PC-3 (cell line): ENCODE measurements at regions not wholly inside any gene's neighbourhood (a gene's known extent, or its start where the extent isn't known, plus 50 kb on each side); places are given as distances from the start of the nearest gene placed in this dataset.

ENCODE experiments used
- ATAC-seq: fragments of 200-7000 bp; cut with Tn5 transposase; 2 replicates; pipeline ENCODE4 v1.9.1; 2020; ENCODE audit warnings: mild to moderate bottlenecking, moderate library complexity
- BruUV-seq: library from RNA; stranded (reverse); fragments of 400-500 nt; replicated peaks from 2 replicates; lab custom pipeline; 2021; lab: Mats Ljungman, UMichigan
- CTCF ChIA-PET: fragments of 300-600 bp; sonication (Branson Sonifier 250); formaldehyde crosslinking; loops from one replicate; lab custom pipeline; 2022; ENCODE audit warnings: antibody characterized with exemption; lab: Charles Lee
- POLR2A ChIA-PET: fragments of 300-600 bp; sonication (Branson Sonifier 250); formaldehyde crosslinking; loops from one replicate; lab custom pipeline; 2022; ENCODE audit warnings: antibody characterized with exemption; ENCODE audit not compliant: unreplicated experiment; lab: Charles Lee
- DNase-seq: peaks from one replicate; pipeline ENCODE4 v3.0.0-alpha.2; 2015
- H2AFZ ChIP-seq: fragments of 300-600 bp; sonication (generic); 2 replicates; pipeline ENCODE4 v1.6.0; 2016; ENCODE audit warnings: antibody characterized with exemption, low read length
- H3F3A ChIP-seq: fragments of 300-600 bp; sonication (generic); one replicate; pipeline ENCODE4 v1.6.0; 2017; ENCODE audit warnings: antibody characterized with exemption, low read length, control low read depth, mild to moderate bottlenecking; ENCODE audit not compliant: unreplicated experiment
- H3K27ac ChIP-seq: fragments of 300-600 bp; sonication (generic); 2 replicates; pipeline ENCODE4 v1.5.1; 2016; ENCODE audit warnings: mild to moderate bottlenecking, low read length
- H3K27me3 ChIP-seq: fragments of 300-600 bp; sonication (generic); 2 replicates; pipeline ENCODE4 v1.6.1; 2016; ENCODE audit warnings: low read length, mixed read lengths
- H3K36me3 ChIP-seq: fragments of 300-600 bp; sonication (generic); 2 replicates; pipeline ENCODE4 v1.6.1; 2016; ENCODE audit warnings: low read depth, mixed run types, low read length, mixed read lengths
- H3K4me1 ChIP-seq: fragments of 300-600 bp; sonication (generic); 2 replicates; pipeline ENCODE4 v1.5.1; 2016; ENCODE audit warnings: low read length; ENCODE audit not compliant: insufficient read depth
- H3K4me2 ChIP-seq: fragments of 300-600 bp; sonication (generic); 2 replicates; pipeline ENCODE4 v1.6.0; 2016; ENCODE audit warnings: low read length
- H3K4me3 ChIP-seq: fragments of 300-600 bp; sonication (generic); 2 replicates; pipeline ENCODE4 v1.5.1; 2016; ENCODE audit warnings: mild to moderate bottlenecking, low read length, mixed read lengths
- H3K79me2 ChIP-seq: fragments of 300-600 bp; sonication (generic); 2 replicates; pipeline ENCODE4 v1.6.1; 2017; ENCODE audit warnings: low read length, mixed read lengths
- H3K9ac ChIP-seq: fragments of 300-600 bp; sonication (generic); 2 replicates; pipeline ENCODE4 v1.6.0; 2016; ENCODE audit warnings: mild to moderate bottlenecking, low read length
- H3K9me2 ChIP-seq: fragments of 300-600 bp; sonication (generic); replicated peaks from 2 replicates; pipeline ENCODE4 v1.6.1; 2016; ENCODE audit warnings: mixed run types, low read length, mixed read lengths
- H3K9me3 ChIP-seq: fragments of 300-600 bp; sonication (generic); 2 replicates; pipeline ENCODE4 v1.6.1; 2016; ENCODE audit warnings: low read length, mixed read lengths
- H4K20me1 ChIP-seq: fragments of 300-600 bp; sonication (generic); 2 replicates; pipeline ENCODE4 v1.6.1; 2016; ENCODE audit warnings: low read length, mixed read lengths
- EZH2 ChIP-seq: fragments of 300-600 bp; sonication (generic); IDR thresholded peaks from one replicate; pipeline ENCODE4 v1.6.1; 2017; ENCODE audit warnings: antibody characterized with exemption, mild to moderate bottlenecking, low read length; ENCODE audit not compliant: unreplicated experiment
- EZH2phosphoT487 ChIP-seq: fragments of 300-600 bp; sonication (generic); IDR thresholded peaks from 2 replicates; pipeline ENCODE4 v1.6.1; 2018; ENCODE audit warnings: mild to moderate bottlenecking, antibody characterized with exemption, low read length, borderline replicate concordance
- intact Hi-C: fragments of 100-400 bp; cut with micrococcal nuclease; formaldehyde crosslinking; loops from 2 replicates; pipeline ENCODE4 v1.9.0; 2023
- TF ChIP-seq, protein P1 (sequence below): fragments of 300-600 bp; sonication (generic); conservative IDR thresholded peaks from 2 replicates; pipeline ENCODE4 v1.5.1; 2017; ENCODE audit warnings: antibody characterized with exemption, low read depth, mild to moderate bottlenecking, low read length

DNA sequence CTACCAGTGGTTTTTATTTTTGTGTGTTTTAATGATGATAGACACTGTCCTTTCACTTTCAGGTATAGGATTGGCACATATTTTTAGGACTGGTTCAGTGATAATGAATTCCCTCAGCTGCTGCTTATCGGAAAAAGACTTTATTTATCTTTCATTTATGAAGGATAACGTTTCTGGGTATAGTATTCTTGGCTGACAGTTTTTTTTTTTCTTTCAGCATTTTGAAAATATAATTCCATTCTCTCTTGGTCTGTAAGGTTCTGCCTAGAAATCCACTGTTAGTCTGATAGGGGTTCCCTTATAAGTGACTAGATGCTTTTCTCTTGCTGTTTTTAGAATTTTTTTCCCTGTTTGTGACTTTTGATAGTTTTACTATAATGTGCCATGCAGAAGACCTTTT, 313.1 kb downstream of the TENT5A start:
- no peaks in the 10 kb centered on the region for H3K9me2 ChIP-seq
- DNase-seq (no peak), ATAC-seq (no peak)
- ChIA-PET POLR2A (no interaction called here), CTCF (no interaction called here)
- H3K27ac ChIP-seq, result no peak overlapping the region
- no peaks in the 10 kb centered on the region for H3K4me1 ChIP-seq
- no peaks in the 10 kb centered on the region for H3F3A ChIP-seq
- TF ChIP-seq, protein P1, sequence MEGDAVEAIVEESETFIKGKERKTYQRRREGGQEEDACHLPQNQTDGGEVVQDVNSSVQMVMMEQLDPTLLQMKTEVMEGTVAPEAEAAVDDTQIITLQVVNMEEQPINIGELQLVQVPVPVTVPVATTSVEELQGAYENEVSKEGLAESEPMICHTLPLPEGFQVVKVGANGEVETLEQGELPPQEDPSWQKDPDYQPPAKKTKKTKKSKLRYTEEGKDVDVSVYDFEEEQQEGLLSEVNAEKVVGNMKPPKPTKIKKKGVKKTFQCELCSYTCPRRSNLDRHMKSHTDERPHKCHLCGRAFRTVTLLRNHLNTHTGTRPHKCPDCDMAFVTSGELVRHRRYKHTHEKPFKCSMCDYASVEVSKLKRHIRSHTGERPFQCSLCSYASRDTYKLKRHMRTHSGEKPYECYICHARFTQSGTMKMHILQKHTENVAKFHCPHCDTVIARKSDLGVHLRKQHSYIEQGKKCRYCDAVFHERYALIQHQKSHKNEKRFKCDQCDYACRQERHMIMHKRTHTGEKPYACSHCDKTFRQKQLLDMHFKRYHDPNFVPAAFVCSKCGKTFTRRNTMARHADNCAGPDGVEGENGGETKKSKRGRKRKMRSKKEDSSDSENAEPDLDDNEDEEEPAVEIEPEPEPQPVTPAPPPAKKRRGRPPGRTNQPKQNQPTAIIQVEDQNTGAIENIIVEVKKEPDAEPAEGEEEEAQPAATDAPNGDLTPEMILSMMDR, result no peak
- TF ChIP-seq EZH2phosphoT487 (no peak), EZH2 (no peak)
- no peaks in the 10 kb centered on the region; the same call in 1 of the 2 replicates for H3K9me3 ChIP-seq
- intact Hi-C loops, result no loop called here
- no peaks in the 10 kb centered on the region for H4K20me1 ChIP-seq
- H3K9ac ChIP-seq, result no peak overlapping the region
- no peak overlapping the region for H3K4me2 ChIP-seq
- no peak overlapping the region for H3K4me3 ChIP-seq
- no peak overlapping the region for H2AFZ ChIP-seq
- H3K27me3 ChIP-seq, result no peaks in the 10 kb centered on the region
- no TSS peak for BruUV-seq
- H3K36me3 ChIP-seq, result no peaks in the 10 kb centered on the region
- H3K79me2 ChIP-seq, result no peaks in the 10 kb centered on the region

DNA sequence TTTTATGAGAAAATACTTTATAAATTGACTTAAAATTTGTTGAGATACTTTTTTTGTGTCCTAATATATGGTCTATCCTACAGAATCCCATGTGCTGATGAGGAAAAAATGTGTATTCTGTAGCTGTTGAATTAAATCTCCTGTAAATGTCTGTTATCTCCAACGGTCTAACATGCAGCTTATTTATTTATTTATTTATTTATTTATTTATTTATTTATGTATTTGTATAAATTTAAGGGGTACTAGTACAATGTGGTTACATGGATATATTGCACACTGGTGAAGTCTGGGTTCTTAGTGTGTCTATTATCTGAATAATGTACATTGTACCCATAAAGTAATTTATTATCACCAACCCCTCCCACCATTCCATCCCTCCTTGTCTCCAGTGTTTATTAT, 315.5 kb downstream of the TENT5A start:
- Histone ChIP-seq H3F3A (no peaks in the 10 kb centered on the region), H3K79me2 (no peaks in the 10 kb centered on the region), H3K9ac (no peak overlapping the region), H3K27me3 (no peaks in the 10 kb centered on the region), H3K4me2 (no peak overlapping the region), H3K36me3 (no peaks in the 10 kb centered on the region), H2AFZ (no peak overlapping the region), H3K9me3 (no peaks in the 10 kb centered on the region; the same call in 1 of the 2 replicates), H3K4me3 (no peak overlapping the region), H3K4me1 (no peaks in the 10 kb centered on the region), H3K9me2 (no peaks in the 10 kb centered on the region), H3K27ac (no peak overlapping the region), H4K20me1 (no peaks in the 10 kb centered on the region)
- DNase-seq (no peak), ATAC-seq (no peak)
- ChIA-PET CTCF (no interaction called here), POLR2A (no interaction called here)
- intact Hi-C loops, result no loop called here
- TF ChIP-seq EZH2phosphoT487 (no peak), EZH2 (no peak)
- TF ChIP-seq, protein P1, result no peak
- BruUV-seq, result no TSS peak

DNA sequence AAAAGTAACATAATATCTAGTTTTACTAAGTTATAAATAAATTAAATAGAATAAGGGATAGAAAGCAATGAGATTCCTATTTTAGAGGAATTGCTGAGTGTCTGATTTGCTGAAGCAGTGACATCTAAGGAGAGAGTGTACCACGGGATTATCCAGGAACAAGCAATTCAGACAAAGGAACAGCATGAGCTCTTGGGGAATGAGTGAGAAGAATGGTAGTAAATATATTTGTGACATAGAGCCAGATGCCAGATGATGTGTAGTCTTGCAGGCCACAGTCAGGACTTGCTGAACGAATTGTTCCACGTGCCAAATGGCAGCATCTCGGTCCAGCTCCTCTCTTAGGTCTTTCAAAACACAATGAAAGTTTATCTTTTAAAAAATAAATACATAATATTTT, 339.2 kb downstream of the TENT5A start:
- POLR2A ChIA-PET, result no interaction called here
- Histone ChIP-seq H3K9me3 (no peaks in the 10 kb centered on the region), H3F3A (no peaks in the 10 kb centered on the region), H2AFZ (no peak overlapping the region), H3K4me2 (no peak overlapping the region), H3K79me2 (no peaks in the 10 kb centered on the region), H3K27me3 (no peaks in the 10 kb centered on the region), H3K27ac (no peak overlapping the region), H4K20me1 (no peaks in the 10 kb centered on the region), H3K36me3 (no peaks in the 10 kb centered on the region), H3K4me1 (no peaks in the 10 kb centered on the region), H3K9me2 (no peaks in the 10 kb centered on the region), H3K9ac (no peak overlapping the region), H3K4me3 (no peak overlapping the region)
- ATAC-seq, result no peak
- no TSS peak for BruUV-seq
- TF ChIP-seq EZH2 (no peak), EZH2phosphoT487 (no peak)
- TF ChIP-seq, protein P1, result no peak
- CTCF ChIA-PET, result no interaction called here
- intact Hi-C loops, result no loop called here
- DNase-seq, result no peak
